Transverse colon (tissue), 4 donors: ENCODE measurements at regions not wholly inside any gene's neighbourhood (a gene's known extent, or its start where the extent isn't known, plus 50 kb on each side); places are given as distances from the start of the nearest gene placed in this dataset.

Experiments used
- DNase-seq: peaks from one replicate; pipeline ENCODE4 v3.0.0-alpha.2; 2019
- H3K27ac ChIP-seq, 4 donors: fragments of 200-600 bp; sonication (generic); 2 replicates each; pipeline ENCODE4 v1.5.1; 2016 to 2018; ENCODE audit warnings: inconsistent platforms in 4 of 4
- H3K27me3 ChIP-seq: fragments of 200-600 bp; sonication (generic); 2 replicates; pipeline ENCODE4 v1.5.1; 2017; ENCODE audit warnings: inconsistent platforms
- H3K36me3 ChIP-seq, 4 donors: fragments of 200-600 bp; sonication (generic); 2 replicates each; pipeline ENCODE4 v1.5.1; 2017 to 2019; ENCODE audit warnings: inconsistent platforms in 4 of 4
- H3K4me1 ChIP-seq, 4 donors: fragments of 200-600 bp; sonication (generic); 2 replicates each; pipeline ENCODE4 v1.5.1; 2017 to 2020; ENCODE audit warnings: inconsistent platforms in 4 of 4
- H3K4me3 ChIP-seq, 4 donors: fragments of 200-600 bp; sonication (generic); 1 replicate in 1 of 4; 2 replicates in 3 of 4; pipeline versions ENCODE4 v1.5.1 to v1.6.1; 2017 to 2019; ENCODE audit warnings: inconsistent platforms in 4 of 4
- H3K9me3 ChIP-seq, 2 donors: fragments of 200-600 bp; sonication (generic); 2 replicates each; pipeline ENCODE4 v1.5.1; 2017 to 2019; ENCODE audit warnings: inconsistent platforms in 2 of 2
- EP300 ChIP-seq: sonication (generic); formaldehyde crosslinking; IDR thresholded peaks from one replicate; pipeline ENCODE4 v1.6.1; 2017; ENCODE audit warnings: antibody characterized with exemption, low read depth
- POLR2A ChIP-seq: fragments of 450-650 bp; IDR thresholded peaks from one replicate; pipeline ENCODE4 v1.6.1; 2016; ENCODE audit warnings: antibody characterized with exemption, mild to moderate bottlenecking, moderate library complexity
- POLR2AphosphoS5 ChIP-seq, 3 donors: sonication (generic); formaldehyde crosslinking; IDR thresholded peaks; one replicate each; pipeline ENCODE4 v1.6.1; 2016; ENCODE audit warnings: antibody characterized with exemption in 3 of 3
- WGBS, 2 donors: methylation state at CpG; one replicate each; pipeline ENCODE4 v1.1.5; 2018; ENCODE audit warnings: low coverage in 1 of 2; 5-methylcytosine and 5-hydroxymethylcytosine counted together
- in situ Hi-C, 4 donors: fragments of 200-750 bp; cut with MboI; loops; one replicate each; pipeline versions ENCODE4 v1.15.0 to v1.15.1; 2017; ENCODE audit warnings: low sequenced_read_pairs in 3 of 4, low pct_ligation_motif_present in 1 of 4, low pct_unique_long_range_greater_than_20kb in 1 of 4
- intact Hi-C: fragments of 100-400 bp; cut with DNase I; formaldehyde crosslinking; loops from one replicate; pipeline ENCODE4 v1.15.1; 2023; ENCODE audit warnings: low total_unique reads
- TF ChIP-seq, protein P1 (sequence below), 5 experiments: fragments of 200-600 bp in 3 of 5; fragments of 450-650 bp in 2 of 5; sonication (generic) in 3 of 5; IDR thresholded peaks; 1 replicate in 2 of 5; 2 replicates in 3 of 5; pipeline ENCODE4 v1.5.1; 2016 to 2017; ENCODE audit warnings: antibody characterized with exemption in 5 of 5, inconsistent platforms in 3 of 5, mild to moderate bottlenecking in 2 of 5, moderate library complexity in 1 of 5

DNA sequence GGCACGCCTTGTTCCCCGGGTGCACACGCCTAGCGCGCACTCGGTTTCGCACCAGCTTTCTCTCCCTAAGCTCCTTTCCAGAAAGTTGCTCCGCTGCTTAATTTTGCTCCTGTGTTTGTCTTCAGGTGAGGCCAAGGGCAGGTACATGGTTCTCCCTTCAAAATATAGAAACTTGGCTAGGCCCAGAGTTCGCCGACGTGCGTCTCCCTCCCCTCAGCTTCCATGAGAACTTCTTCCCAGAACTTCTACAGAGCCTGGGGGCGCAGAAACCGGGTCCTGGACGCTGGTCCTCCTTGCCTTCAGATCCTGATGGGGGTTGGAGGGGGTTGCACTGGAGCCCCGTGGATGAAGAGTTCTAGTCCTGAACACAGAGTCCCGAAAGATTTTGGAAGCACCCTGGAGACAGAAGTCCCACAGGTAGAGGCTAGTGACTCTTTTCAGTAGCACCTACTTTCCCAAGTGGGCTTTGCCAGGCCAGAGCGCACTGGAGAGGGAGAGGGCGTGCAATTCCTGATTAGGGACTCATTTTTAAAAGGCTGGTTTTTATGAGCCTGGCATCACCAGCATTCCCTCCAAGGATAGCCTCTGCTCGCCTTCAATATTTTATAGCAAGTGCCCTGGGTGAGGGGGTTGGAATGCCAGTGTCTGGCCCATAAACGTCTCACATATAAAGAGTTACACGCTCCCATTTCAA lies 128.4 kb downstream of the TMEM174 start:
- in situ Hi-C loops, result loop anchor here in 2 of 4 donors (10.0 to 25.0 kb wide), 2 partner anchors 133 to 136 kb away; partner anchors contain the start of gene FOXD1 (in 1 of the 2)
- no peak overlapping the region for H3K27ac ChIP-seq
- no peak overlapping the region for H3K4me3 ChIP-seq
- no peaks in the 10 kb centered on the region for H3K36me3 ChIP-seq
- H3K9me3 ChIP-seq, result no peaks in the 10 kb centered on the region
- WGBS, 2 donors, result 0 to 24% methylated on average over 2 to 22 of the region's 22 CpGs
- H3K27me3 ChIP-seq, result peaks cover 100% of the 10 kb centered on the region
- TF ChIP-seq POLR2A (no peak), POLR2AphosphoS5 (IDR thresholded peaks at IDR 0.05) (no peak), EP300 (no peak)
- TF ChIP-seq, protein P1, sequence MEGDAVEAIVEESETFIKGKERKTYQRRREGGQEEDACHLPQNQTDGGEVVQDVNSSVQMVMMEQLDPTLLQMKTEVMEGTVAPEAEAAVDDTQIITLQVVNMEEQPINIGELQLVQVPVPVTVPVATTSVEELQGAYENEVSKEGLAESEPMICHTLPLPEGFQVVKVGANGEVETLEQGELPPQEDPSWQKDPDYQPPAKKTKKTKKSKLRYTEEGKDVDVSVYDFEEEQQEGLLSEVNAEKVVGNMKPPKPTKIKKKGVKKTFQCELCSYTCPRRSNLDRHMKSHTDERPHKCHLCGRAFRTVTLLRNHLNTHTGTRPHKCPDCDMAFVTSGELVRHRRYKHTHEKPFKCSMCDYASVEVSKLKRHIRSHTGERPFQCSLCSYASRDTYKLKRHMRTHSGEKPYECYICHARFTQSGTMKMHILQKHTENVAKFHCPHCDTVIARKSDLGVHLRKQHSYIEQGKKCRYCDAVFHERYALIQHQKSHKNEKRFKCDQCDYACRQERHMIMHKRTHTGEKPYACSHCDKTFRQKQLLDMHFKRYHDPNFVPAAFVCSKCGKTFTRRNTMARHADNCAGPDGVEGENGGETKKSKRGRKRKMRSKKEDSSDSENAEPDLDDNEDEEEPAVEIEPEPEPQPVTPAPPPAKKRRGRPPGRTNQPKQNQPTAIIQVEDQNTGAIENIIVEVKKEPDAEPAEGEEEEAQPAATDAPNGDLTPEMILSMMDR (IDR thresholded peaks at IDR 0.05), result no peak
- DNase-seq, result no peak
- peaks cover 15 to 31% (median 19%) of the 10 kb centered on the region in 4 donors for H3K4me1 ChIP-seq
- intact Hi-C loops, result loop anchor here (10.0 kb wide), 1 partner anchor 143 kb away; the partner anchor contains the start of gene FOXD1

DNA sequence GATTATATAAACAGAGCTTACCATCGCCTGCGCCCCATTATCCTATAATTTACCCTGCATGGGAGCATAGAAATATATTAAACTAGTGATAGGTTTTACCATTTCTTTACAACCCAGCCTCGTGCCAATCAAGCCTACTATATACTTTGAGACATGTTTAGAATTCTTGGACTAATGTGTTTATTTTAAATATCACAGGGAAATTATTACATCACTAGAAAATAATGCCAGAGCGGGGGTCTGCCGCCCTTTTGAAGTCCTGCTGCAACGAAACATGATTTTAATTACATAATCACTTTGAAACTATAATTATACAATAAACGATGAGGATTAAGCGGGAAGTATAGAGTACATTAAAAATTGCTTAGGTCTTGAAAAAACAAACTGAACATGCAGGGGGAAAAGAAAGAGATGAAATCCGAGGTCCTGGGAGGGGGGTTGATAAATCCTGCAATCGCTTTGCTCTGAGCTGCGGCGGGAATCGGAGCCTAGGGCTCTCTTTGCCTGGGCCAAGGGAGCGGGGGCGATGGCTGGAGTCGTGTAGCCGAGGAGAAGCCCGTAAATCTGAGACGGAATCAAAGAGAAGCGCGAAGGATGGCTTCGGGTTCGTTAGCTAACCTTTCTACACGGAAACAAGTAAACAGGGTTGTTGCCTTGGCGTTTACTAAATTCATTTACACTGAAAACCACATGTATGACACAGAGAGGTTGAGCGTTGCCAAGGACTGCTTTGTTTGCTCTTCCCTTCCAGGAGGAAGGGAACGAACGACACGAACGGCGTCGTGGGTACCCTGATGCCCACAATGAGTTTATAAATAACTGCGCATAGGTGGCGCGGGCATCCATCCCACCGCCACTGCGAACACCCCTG lies 127.6 kb downstream of the TMEM174 start:
- 14% methylated on average over 8 to 37 of the region's 37 CpGs for WGBS, 2 donors
- intact Hi-C loops (loop anchor here (1.0 to 10.0 kb wide), 2 partner anchors 79 to 144 kb away; partner anchors contain the start of gene FOXD1), in situ Hi-C loops (loop anchor here in 2 of 4 donors (10.0 to 25.0 kb wide), 2 partner anchors 134 to 137 kb away; partner anchors contain the start of gene FOXD1 (in 1 of the 2))
- no peak for DNase-seq
- Histone ChIP-seq H3K36me3 (no peaks in the 10 kb centered on the region), H3K9me3 (no peaks in the 10 kb centered on the region), H3K27ac (no peak overlapping the region), H3K27me3 (peaks cover 100% of the 10 kb centered on the region), H3K4me3 (no peak overlapping the region), H3K4me1 (peaks cover 15 to 31% (median 19%) of the 10 kb centered on the region in 4 donors)
- TF ChIP-seq POLR2A, result no peak
- TF ChIP-seq EP300, result no peak
- no peak for TF ChIP-seq POLR2AphosphoS5 (IDR thresholded peaks at IDR 0.05)

DNA sequence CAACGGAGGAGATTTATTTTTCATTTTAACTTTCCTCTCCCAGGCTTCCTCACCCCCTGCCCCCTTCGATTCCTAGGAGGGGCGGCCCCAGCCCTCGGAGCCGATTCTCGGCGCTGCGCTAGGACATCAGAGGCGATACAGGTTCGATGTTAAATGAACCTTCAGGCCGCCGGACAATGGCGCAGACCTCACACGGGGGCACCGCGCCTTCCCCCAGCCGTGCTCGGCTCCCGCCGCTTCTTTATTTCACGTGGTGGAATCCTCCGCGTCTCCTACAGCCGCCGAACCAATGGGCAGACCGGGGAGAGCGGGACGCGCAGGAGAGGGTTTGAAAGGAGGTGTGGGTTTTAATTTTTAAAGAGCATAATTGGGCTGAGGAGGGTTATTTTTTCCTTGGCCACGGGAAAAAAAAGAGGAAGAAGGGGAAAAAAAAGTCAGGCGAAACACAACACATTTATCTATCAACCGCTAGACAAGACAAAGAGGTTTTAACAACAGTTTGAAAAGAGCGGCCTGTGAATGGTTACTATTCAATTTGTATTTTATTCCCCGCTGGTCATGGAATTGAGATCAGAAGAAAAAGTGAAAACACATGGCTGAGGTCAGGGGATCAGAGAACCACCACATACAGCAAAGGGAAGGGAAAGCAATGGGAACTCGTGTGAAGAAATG lies 126.8 kb downstream of the TMEM174 start:
- Histone ChIP-seq H3K27ac (no peak overlapping the region), H3K4me3 (no peak overlapping the region), H3K4me1 (peaks cover 15 to 31% (median 19%) of the 10 kb centered on the region in 4 donors), H3K27me3 (peaks cover 100% of the 10 kb centered on the region), H3K36me3 (no peaks in the 10 kb centered on the region), H3K9me3 (no peaks in the 10 kb centered on the region)
- WGBS, 2 donors, result 13 to 17% methylated on average over 29 to 35 of the region's 35 CpGs
- in situ Hi-C loops (loop anchor here in 2 of 4 donors (10.0 to 25.0 kb wide), 2 partner anchors 135 to 138 kb away; partner anchors contain the start of gene FOXD1 (in 1 of the 2)), intact Hi-C loops (loop anchor here (1.0 to 10.0 kb wide), 2 partner anchors 78 to 145 kb away; partner anchors contain the start of gene FOXD1)
- DNase-seq, result no peak
- TF ChIP-seq POLR2A, result no peak
- TF ChIP-seq POLR2AphosphoS5 (IDR thresholded peaks at IDR 0.05), result no peak
- TF ChIP-seq EP300, result no peak

DNA sequence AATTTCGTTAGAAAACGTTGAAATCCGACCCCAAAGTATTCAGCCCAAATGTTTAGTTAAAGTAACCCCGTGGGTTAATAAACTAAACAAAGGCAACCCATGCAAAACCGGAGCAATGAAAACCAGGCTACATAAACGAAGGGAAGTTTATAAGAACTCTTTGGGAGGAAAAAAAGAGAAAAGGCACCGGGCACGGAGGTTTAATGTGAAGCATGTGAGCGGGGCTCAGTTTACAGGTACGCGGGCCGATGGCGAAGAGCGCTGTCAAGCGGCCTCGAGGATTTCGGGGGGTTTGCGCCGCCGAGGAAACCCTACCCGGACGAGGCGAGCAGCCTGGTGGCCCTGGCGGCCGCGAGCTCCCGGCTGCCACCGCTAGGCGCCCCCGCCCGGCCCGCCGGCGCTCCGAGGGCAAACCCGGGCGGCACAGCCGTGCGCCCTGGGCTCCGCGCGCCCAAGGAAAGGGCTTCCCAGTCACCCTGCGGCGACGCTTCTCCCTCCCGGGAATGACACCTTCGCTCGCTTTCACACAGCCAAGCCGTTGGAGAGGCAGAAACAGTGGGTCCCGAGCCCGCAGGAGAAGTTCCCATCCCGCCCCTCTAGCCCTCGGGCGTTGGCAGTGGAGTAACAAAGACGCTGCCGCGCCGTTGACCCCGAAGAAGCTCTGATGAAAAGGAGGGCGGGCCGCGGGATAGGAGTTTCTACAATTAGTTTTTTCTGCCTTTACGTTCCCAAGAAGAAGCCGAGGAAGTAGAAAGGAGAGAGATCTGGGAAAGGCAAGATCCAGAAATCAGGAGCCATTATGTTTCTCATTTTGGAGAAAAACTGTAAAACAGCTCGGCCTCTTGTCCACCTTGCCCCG lies 126.0 kb downstream of the TMEM174 start:
- intact Hi-C loops (no loop called here), in situ Hi-C loops (no loop called here)
- Histone ChIP-seq H3K4me1 (peaks cover 15 to 31% (median 19%) of the 10 kb centered on the region in 4 donors), H3K36me3 (no peaks in the 10 kb centered on the region), H3K27me3 (peaks cover 100% of the 10 kb centered on the region), H3K27ac (no peak overlapping the region), H3K4me3 (peak overlapping the region in 1 of 4 donors; percentile 10), H3K9me3 (no peaks in the 10 kb centered on the region)
- TF ChIP-seq, protein P1 (IDR thresholded peaks at IDR 0.05), result peak in 3 of 5 experiments; percentile 19 to 37 (median 23)
- TF ChIP-seq POLR2A, result no peak
- DNase-seq, result no peak
- 0 to 10% methylated on average over 10 to 66 of the region's 66 CpGs for WGBS, 2 donors
